Cardiac septum (tissue), 1 donor: ENCODE measurements at regions not wholly inside any gene's neighbourhood (a gene's known extent, or its start where the extent isn't known, plus 50 kb on each side); places are given as distances from the start of the nearest gene placed in this dataset.

Source experiments
- DNase-seq: peaks from one replicate; pipeline ENCODE4 v3.0.0-alpha.2; 2020; ENCODE audit warnings: low spot score
- intact Hi-C: fragments of 100-400 bp; cut with DNase I; formaldehyde crosslinking; loops from one replicate; pipeline ENCODE4 v1.14.0; 2022
- donor health status: DM: no; HTN: no; CAD: no.

- intact Hi-C loops: no loop called here
- DNase-seq: no peak
Measured at GRCh38 chr12:100675432-100675831, 101.9 kb downstream of the GAS2L3 start.

DNA sequence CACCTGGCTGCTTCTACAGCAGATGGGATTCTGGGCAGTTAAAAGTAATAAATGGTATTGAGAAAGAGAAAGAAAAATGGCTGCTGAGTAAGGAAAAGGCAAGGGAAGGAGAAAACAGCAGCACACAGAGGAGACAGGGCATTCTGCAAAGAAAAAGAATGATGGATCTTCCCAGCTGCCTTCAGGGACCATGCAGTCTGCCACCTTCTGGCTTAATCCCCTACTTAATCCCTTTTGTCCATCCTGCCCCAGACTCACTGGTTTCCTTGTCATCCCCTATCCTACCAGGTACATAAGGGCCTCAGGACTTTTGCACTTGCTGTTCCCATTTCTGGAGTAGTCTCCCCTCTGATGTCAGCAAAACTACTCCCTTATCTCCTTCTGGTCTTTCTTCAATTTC lies 107.6 kb downstream of the GAS2L3 start:
- intact Hi-C loops: no loop called here
- DNase-seq: no peak

- no peak for DNase-seq
- intact Hi-C loops: no loop called here
Measured at GRCh38 chr12:100682178-100682577, 108.7 kb downstream of the GAS2L3 start.

DNA sequence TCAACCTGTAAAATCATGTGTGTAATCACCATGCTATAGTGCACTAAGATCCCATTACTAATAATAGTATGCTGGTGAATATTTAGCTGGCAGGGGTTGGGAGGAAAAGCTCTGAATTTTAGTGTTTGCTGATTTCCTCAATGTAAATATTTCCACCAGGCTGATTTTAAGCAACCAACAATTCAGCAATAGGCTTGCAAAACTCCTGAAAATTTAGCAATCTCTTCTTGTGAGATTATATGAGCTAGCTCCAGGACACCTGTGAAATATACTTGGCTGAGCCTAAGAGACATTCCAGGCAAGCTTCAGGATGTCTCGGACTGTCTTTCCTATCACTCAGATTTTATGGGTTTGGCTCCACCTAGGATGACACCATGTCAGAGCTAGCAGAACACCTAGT lies 106.9 kb upstream of the ANO4 start:
- no peak for DNase-seq

DNA sequence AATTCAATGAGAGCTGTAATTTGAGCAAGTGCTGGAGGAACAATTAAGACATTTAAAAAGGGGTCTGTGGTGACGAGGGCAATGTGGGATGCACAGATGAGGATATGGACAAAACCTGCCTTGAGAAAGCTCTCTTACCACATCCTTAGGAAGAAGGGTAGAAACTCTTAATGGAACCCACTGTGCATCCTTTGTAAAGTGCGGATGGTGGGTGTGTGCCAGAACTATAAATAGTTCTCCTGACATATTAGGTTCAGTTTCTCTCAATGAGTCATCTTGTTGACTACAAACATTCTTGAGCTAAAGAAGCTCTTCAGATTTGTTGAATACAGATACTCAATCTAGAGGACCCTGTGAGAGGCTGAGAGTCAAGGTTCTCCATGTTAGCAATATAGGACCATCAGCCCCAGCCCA lies 106.1 kb upstream of the ANO4 start:
- intact Hi-C loops: no loop called here
- DNase-seq: no peak

More for the DNA sequence above, 106.9 kb upstream of the ANO4 start:
- intact Hi-C loops: no loop called here

DNA sequence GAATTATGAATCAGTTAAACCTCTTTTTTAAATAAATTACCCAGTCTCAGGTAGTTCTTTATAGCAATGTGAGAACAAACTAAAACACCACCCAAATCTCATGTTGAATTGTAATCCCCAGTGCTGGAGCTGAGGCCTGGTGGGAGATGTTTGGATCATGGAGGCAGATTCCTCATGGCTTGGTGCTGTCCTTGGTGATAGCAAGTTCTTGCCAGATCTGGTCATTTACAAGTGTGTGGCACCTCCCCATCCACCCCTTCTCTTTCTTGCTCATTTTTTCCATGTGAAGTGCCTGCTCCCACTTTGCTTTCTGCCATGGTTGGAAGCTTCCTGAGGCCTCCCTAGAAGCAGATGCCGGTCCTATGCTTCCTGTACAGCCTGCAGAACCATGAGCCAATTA lies 102.1 kb upstream of the ANO4 start:
- DNase-seq: no peak
- intact Hi-C loops: no loop called here

- DNase-seq: no peak
- intact Hi-C loops: no loop called here
Measured at GRCh38 chr12:100698518-100698917, 96.1 kb upstream of the ANO4 start.

GRCh38 chr12:100699209-100699608 lies 95.4 kb upstream of the ANO4 start:
- no peak for DNase-seq
- intact Hi-C loops: no loop called here

- intact Hi-C loops: no loop called here
- no peak for DNase-seq
Measured at GRCh38 chr12:100703337-100703736, 91.2 kb upstream of the ANO4 start.

- intact Hi-C loops: no loop called here
Measured at GRCh38 chr12:100703868-100704267, 90.7 kb upstream of the ANO4 start.

GRCh38 chr12:100706033-100706432 lies 88.5 kb upstream of the ANO4 start:
- intact Hi-C loops: no loop called here
- no peak for DNase-seq

More at GRCh38 chr12:100703868-100704267, 90.7 kb upstream of the ANO4 start:
- DNase-seq: no peak

- intact Hi-C loops: no loop called here
- no peak for DNase-seq
Measured at GRCh38 chr12:100708591-100708990, 86.0 kb upstream of the ANO4 start.

DNA sequence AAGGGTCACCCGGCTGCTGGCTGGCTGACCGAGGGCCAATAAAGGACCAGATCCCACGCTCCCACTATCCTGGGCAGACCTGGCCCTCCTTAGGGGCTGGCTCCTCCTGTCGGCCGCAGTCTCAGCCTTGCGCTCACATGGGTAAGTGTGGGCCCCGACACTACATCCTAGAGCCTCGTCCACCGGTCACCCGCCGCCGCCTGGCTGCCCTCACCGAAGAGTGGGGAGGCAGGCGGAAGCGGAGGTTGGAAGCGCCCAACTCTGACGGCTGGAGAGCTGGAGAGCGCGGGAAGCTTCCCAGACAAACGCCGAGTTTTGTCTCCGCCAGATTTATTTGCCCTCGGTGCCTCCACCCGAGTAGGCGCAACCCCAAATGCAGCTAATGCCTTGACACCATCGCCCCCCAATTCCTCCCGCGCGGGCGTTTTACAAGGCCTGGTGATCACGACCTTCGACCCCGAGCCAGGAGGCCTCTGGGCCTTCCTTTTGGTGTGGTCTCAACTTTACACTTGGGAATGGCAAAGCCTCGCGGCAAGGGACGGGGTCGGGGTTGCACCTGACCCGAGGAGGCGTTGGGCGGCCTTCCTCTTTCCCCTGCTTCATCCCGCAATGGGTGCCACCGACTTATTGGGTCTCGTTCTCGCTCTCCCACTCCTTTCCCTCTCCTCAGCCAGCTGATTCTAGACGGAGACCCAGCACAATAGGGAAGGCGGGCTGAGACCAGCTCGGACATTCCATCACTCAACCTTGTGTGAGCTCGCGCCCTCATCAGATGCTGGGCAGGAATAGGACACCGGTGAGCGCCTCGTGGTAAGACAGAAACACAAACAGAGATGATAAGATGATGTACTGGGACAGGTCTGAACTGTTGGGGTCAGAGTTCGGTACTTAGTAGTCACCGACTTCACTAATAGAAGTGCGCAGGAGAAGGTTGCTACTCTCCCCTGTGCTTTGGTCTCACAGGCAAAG lies 78.3 kb upstream of the ANO4 start:
- intact Hi-C loops: no loop called here
- no peak for DNase-seq

- intact Hi-C loops: no loop called here
- no peak for DNase-seq
Measured at GRCh38 chr12:100716945-100717732, 77.4 kb upstream of the ANO4 start.

GRCh38 chr12:100717733-100718067 lies 76.9 kb upstream of the ANO4 start:
- intact Hi-C loops: no loop called here
- no peak for DNase-seq

GRCh38 chr12:100718187-100718586 lies 76.4 kb upstream of the ANO4 start:
- DNase-seq: no peak
- intact Hi-C loops: no loop called here

GRCh38 chr12:100720016-100720654 lies 74.4 kb upstream of the ANO4 start:
- no peak for DNase-seq
- intact Hi-C loops: no loop called here

DNA sequence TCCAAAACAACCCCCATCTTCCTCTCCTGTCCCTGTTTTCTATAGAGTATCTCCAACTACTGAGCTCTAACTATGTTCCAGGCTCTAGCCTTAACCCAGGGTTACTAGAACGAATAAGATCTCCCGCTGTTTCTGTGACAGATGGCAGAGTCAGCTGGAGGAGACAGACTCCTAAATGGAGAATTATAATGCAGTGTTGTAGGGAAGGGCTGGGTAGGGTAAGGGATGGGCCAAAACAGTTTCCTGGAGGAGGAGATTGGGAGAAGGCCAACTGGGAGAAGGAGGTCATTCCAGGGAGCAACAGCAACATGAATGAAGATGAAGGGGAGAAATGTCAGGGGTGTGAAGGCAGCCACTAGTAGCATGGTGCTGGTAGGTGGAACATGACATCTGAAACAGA lies 73.4 kb upstream of the ANO4 start:
- intact Hi-C loops: no loop called here
- DNase-seq: no peak

GRCh38 chr12:100724071-100724470 lies 70.5 kb upstream of the ANO4 start:
- no peak for DNase-seq
- intact Hi-C loops: no loop called here

DNA sequence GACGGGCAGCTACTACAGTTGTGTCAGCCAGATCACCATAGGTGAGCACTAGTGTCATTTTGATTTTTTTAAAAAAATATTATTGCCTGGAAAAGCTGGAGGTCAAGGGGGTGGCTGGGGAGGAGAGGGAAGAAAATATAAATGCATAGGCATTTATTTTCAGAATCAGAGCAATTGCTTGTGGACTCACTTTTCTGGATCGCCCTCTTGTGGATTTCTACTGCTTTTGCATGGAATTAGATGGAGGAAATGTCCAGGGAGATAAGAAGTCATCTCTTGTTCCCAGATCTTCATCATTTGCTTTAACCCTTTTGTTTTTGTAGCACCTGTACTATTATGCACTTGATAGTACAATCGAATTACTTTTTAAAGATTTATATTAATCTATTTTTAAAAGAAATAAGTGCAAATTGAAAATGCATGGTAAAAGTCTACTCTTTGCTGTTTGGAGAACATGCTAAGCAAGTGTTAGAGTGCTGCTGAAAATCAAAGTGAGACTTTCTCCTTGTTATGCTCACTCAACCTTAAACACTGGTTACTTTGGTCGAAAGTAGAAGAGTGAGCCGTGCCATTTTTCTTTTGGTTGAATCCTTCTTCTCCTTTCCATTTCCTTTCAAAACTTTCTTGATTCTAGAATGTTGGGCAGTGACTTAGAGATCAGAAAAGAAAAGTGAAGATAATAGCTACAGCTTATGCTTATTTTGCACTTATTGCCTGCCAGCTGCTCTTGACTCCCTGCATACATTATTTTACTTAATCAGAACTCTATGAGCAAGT lies 60.6 kb upstream of the ANO4 start:
- DNase-seq: no peak
- intact Hi-C loops: no loop called here
